H1 (cell line): ENCODE measurements at regions not wholly inside any gene's neighbourhood (a gene's known extent, or its start where the extent isn't known, plus 50 kb on each side); places are given as distances from the start of the nearest gene placed in this dataset.

Experiments used
- CTCF ChIA-PET: fragments of 300-600 bp; sonication (Branson Sonifier 250); formaldehyde crosslinking; loops from one replicate; lab custom pipeline; 2021; ENCODE audit not compliant: partially characterized antibody; lab: Charles Lee
- POLR2A ChIA-PET: fragments of 300-600 bp; sonication (Branson Sonifier 250); formaldehyde crosslinking; loops from one replicate; lab custom pipeline; 2021; ENCODE audit warnings: inconsistent platforms; ENCODE audit not compliant: partially characterized antibody; lab: Charles Lee
- DNase-seq, 2 experiments: peaks; one replicate each; pipeline versions ENCODE4 v3.0.0 to v3.0.0-alpha.2; 2010 to 2022; ENCODE audit warnings: low spot score in 2 of 2, low read depth in 1 of 2, mixed read lengths in 1 of 2
- FAIRE-seq: peaks from 2 replicates; lab custom pipeline; 2011; peaks lifted over from hg19 to GRCh38; lab: Jason Lieb, UNC
- H2AFZ ChIP-seq: 2 replicates; pipeline ENCODE4 v1.8.1; 2012; ENCODE audit warnings: low read length, inconsistent platforms
- H2AK5ac ChIP-seq: 2 replicates; pipeline ENCODE4 v1.6.1; 2013; ENCODE audit warnings: low read depth, low read length
- H2BK120ac ChIP-seq: replicated peaks from 2 replicates; pipeline ENCODE3; 2013; ENCODE audit warnings: low read depth, low read length, inconsistent platforms
- H2BK12ac ChIP-seq: 2 replicates; pipeline ENCODE4 v1.6.1; 2013; ENCODE audit warnings: low read depth, low read length
- H2BK15ac ChIP-seq: 2 replicates; pipeline ENCODE4 v1.6.1; 2013; ENCODE audit warnings: low read length
- H2BK20ac ChIP-seq: 2 replicates; pipeline ENCODE4 v1.6.1; 2013; ENCODE audit warnings: low read length
- H2BK5ac ChIP-seq: 2 replicates; pipeline ENCODE4 v1.6.1; 2013; ENCODE audit warnings: low read depth, low read length
- H3K14ac ChIP-seq: 2 replicates; pipeline ENCODE4 v1.6.1; 2013; ENCODE audit warnings: inconsistent platforms; ENCODE audit not compliant: insufficient read length
- H3K18ac ChIP-seq: 2 replicates; pipeline ENCODE4 v1.6.1; 2013; ENCODE audit warnings: low read length; ENCODE audit errors: extremely low read depth
- H3K23ac ChIP-seq: 2 replicates; pipeline ENCODE4 v1.6.1; 2013; ENCODE audit warnings: inconsistent platforms; ENCODE audit not compliant: insufficient read length
- H3K23me2 ChIP-seq: 2 replicates; pipeline ENCODE4 v1.6.1; 2013; ENCODE audit warnings: low read depth, low read length
- H3K27ac ChIP-seq: 2 replicates; pipeline ENCODE4 v1.6.1; 2011; ENCODE audit warnings: low read depth, low read length, inconsistent platforms
- H3K27me3 ChIP-seq, 4 experiments: replicated peaks in 1 of 4; 1 replicate in 1 of 4; 2 replicates in 3 of 4; pipeline versions ENCODE4 v1.6.1 to v1.8.1; 2011 to 2013; ENCODE audit warnings: low read length in 3 of 4, mild to moderate bottlenecking in 3 of 4, inconsistent platforms in 2 of 4, mixed read lengths in 2 of 4, moderate library complexity in 1 of 4; ENCODE audit not compliant: control insufficient read depth in 3 of 4, insufficient read depth in 3 of 4; ENCODE audit errors: extremely low read depth in 1 of 4
- H3K36me3 ChIP-seq, 4 experiments: 2 replicates each; pipeline versions ENCODE4 v1.6.1 to v1.8.1; 2011 to 2013; ENCODE audit warnings: mild to moderate bottlenecking in 4 of 4, low read length in 3 of 4, moderate library complexity in 2 of 4, control low read depth in 1 of 4, inconsistent platforms in 1 of 4; ENCODE audit not compliant: insufficient read depth in 4 of 4, control insufficient read depth in 2 of 4
- H3K4ac ChIP-seq: replicated peaks from 2 replicates; pipeline ENCODE3; 2013; ENCODE audit warnings: low read length, low read depth, mixed read lengths, inconsistent platforms; ENCODE audit not compliant: insufficient read length
- H3K4me1 ChIP-seq, 4 experiments: replicated peaks in 1 of 4; 1 replicate in 1 of 4; 2 replicates in 3 of 4; pipeline versions ENCODE4 v1.6.1 to v1.8.1; 2011 to 2013; ENCODE audit warnings: low read length in 3 of 4, inconsistent platforms in 2 of 4, mixed read lengths in 1 of 4; ENCODE audit not compliant: insufficient read depth in 4 of 4, control insufficient read depth in 3 of 4
- H3K4me2 ChIP-seq, 2 experiments: 2 replicates each; pipeline versions ENCODE4 v1.6.1 to v1.8.1; 2011 to 2013; ENCODE audit warnings: low read depth in 2 of 2, low read length in 2 of 2, control low read depth in 1 of 2, inconsistent platforms in 1 of 2, mild to moderate bottlenecking in 1 of 2; ENCODE audit not compliant: insufficient read depth in 1 of 2
- H3K4me3 ChIP-seq, 4 experiments: fragments of 200-600, 300-600 bp in 1 of 4; sonication (generic), shearing (Covaris generic), sonication (Bioruptor Twin) in 1 of 4; 2 replicates each; pipeline versions ENCODE4 v1.5.1 to v1.8.1; 2011 to 2016; ENCODE audit warnings: low read length in 4 of 4, low read depth in 3 of 4, control low read depth in 2 of 4, inconsistent platforms in 2 of 4, mild to moderate bottlenecking in 2 of 4, mixed read lengths in 1 of 4, moderate library complexity in 1 of 4; ENCODE audit not compliant: insufficient read depth in 2 of 4; ENCODE audit errors: extremely low read depth in 1 of 4
- H3K56ac ChIP-seq: replicated peaks from 2 replicates; pipeline ENCODE3; 2013; ENCODE audit warnings: low read depth, mild to moderate bottlenecking, mixed read lengths, low read length, inconsistent platforms; ENCODE audit not compliant: insufficient read length
- H3K79me1 ChIP-seq: 2 replicates; pipeline ENCODE4 v1.6.1; 2013; ENCODE audit warnings: low read depth, low read length, control low read depth
- H3K79me2 ChIP-seq, 2 experiments: 2 replicates each; pipeline versions ENCODE4 v1.6.1 to v1.8.1; 2012 to 2013; ENCODE audit warnings: low read length in 2 of 2, mild to moderate bottlenecking in 2 of 2, inconsistent platforms in 1 of 2; ENCODE audit not compliant: insufficient read depth in 2 of 2, control insufficient read depth in 1 of 2
- H3K9ac ChIP-seq, 4 experiments: replicated peaks in 1 of 4; 1 replicate in 1 of 4; 2 replicates in 3 of 4; pipeline versions ENCODE4 v1.6.1 to v1.8.1; 2011 to 2013; ENCODE audit warnings: low read depth in 3 of 4, low read length in 3 of 4, control low read depth in 2 of 4, mild to moderate bottlenecking in 2 of 4, moderate library complexity in 2 of 4, inconsistent platforms in 1 of 4; ENCODE audit errors: extremely low read depth in 1 of 4
- H3K9me3 ChIP-seq, 2 experiments: 2 replicates each; pipeline versions ENCODE4 v1.6.1 to v1.8.1; 2012 to 2013; ENCODE audit warnings: mild to moderate bottlenecking in 2 of 2, moderate library complexity in 2 of 2, control low read depth in 1 of 2, inconsistent platforms in 1 of 2, low read depth in 1 of 2, low read length in 1 of 2, mixed read lengths in 1 of 2; ENCODE audit not compliant: insufficient read depth in 2 of 2
- H4K20me1 ChIP-seq, 2 experiments: replicated peaks in 1 of 2; 2 replicates each; pipeline versions ENCODE3 to v1.8.1; 2011 to 2013; ENCODE audit warnings: inconsistent platforms in 2 of 2, low read length in 2 of 2, mild to moderate bottlenecking in 1 of 2; ENCODE audit not compliant: insufficient read depth in 2 of 2, control insufficient read depth in 1 of 2
- H4K5ac ChIP-seq: 2 replicates; pipeline ENCODE4 v1.6.1; 2013; ENCODE audit warnings: low read length, low read depth, mixed read lengths, inconsistent platforms; ENCODE audit not compliant: insufficient read length
- H4K8ac ChIP-seq: 2 replicates; pipeline ENCODE4 v1.8.0; 2013; ENCODE audit warnings: mild to moderate bottlenecking, moderate library complexity, low read length, inconsistent platforms; ENCODE audit not compliant: insufficient read depth; ENCODE audit errors: extremely low read depth
- H4K91ac ChIP-seq: replicated peaks from 2 replicates; pipeline ENCODE3; 2013; ENCODE audit warnings: low read length, mixed read lengths, inconsistent platforms; ENCODE audit not compliant: insufficient read length
- BCL11A ChIP-seq, 2 experiments: IDR thresholded peaks; one replicate each; pipeline ENCODE4 v1.6.1; 2011; ENCODE audit warnings: low read depth in 2 of 2, low read length in 2 of 2, mild to moderate bottlenecking in 2 of 2
- BRCA1 ChIP-seq: IDR thresholded peaks from 2 replicates; pipeline ENCODE4 v1.6.1; 2012; ENCODE audit warnings: low read depth, low read length, improper control_type of control experiment
- CBX8 ChIP-seq: fragments of 300-800, 300-1000 bp; sonication (generic); IDR thresholded peaks from 2 replicates; pipeline ENCODE4 v1.7.1; 2016; ENCODE audit warnings: low read depth, low read length, borderline replicate concordance
- CHD2 ChIP-seq: IDR thresholded peaks from 2 replicates; pipeline ENCODE4 v1.6.1; 2012; ENCODE audit warnings: low read length, improper control_type of control experiment
- CREB1 ChIP-seq: IDR thresholded peaks from 2 replicates; pipeline ENCODE4 v1.6.1; 2012; ENCODE audit warnings: inconsistent platforms
- EZH2 ChIP-seq: fragments of 200-600 bp; sonication (generic); IDR thresholded peaks from 2 replicates; pipeline ENCODE4 v1.7.1; 2012; ENCODE audit warnings: low read depth, mild to moderate bottlenecking, moderate library complexity, low read length, inconsistent platforms; ENCODE audit not compliant: severe bottlenecking
- GTF2F1 ChIP-seq: IDR thresholded peaks from 2 replicates; pipeline ENCODE4 v1.6.1; 2012; ENCODE audit warnings: low read depth, low read length, improper control_type of control experiment, borderline replicate concordance
- KDM1A ChIP-seq: fragments of 200-600, 300-600 bp; sonication (generic); IDR thresholded peaks from 2 replicates; pipeline ENCODE4 v1.7.1; 2016; ENCODE audit warnings: mild to moderate bottlenecking, low read length, borderline replicate concordance
- MAX ChIP-seq: IDR thresholded peaks from 2 replicates; pipeline ENCODE4 v1.6.1; 2012; ENCODE audit warnings: inconsistent platforms
- PHF8 ChIP-seq: fragments of 200-600 bp; sonication (generic); conservative IDR thresholded peaks from 2 replicates; pipeline ENCODE4 v1.7.1; 2012; ENCODE audit warnings: low read depth, mild to moderate bottlenecking, inconsistent platforms, low read length, moderate library complexity
- POLR2A ChIP-seq, 2 experiments: IDR thresholded peaks; 1 replicate in 1 of 2; 2 replicates in 1 of 2; pipeline ENCODE4 v1.6.1; 2011; ENCODE audit warnings: low read depth in 2 of 2, low read length in 2 of 2, mild to moderate bottlenecking in 2 of 2; ENCODE audit errors: control extremely low read depth in 1 of 2
- POLR2AphosphoS5 ChIP-seq: IDR thresholded peaks from 2 replicates; pipeline ENCODE4 v1.6.1; 2011; ENCODE audit warnings: low read depth, low read length
- SIN3A ChIP-seq, 2 experiments: IDR thresholded peaks in 1 of 2; conservative IDR thresholded peaks in 1 of 2; 2 replicates each; pipeline ENCODE4 v1.6.1; 2011 to 2012; ENCODE audit warnings: low read length in 2 of 2, improper control_type of control experiment in 1 of 2, low read depth in 1 of 2, mild to moderate bottlenecking in 1 of 2
- SIX5 ChIP-seq: IDR thresholded peaks from 2 replicates; pipeline ENCODE4 v1.6.1; 2011; ENCODE audit warnings: mild to moderate bottlenecking, low read depth, low read length
- TAF1 ChIP-seq: IDR thresholded peaks from 2 replicates; pipeline ENCODE4 v1.6.1; 2011; ENCODE audit warnings: mild to moderate bottlenecking, low read depth, low read length
- ZNF274 ChIP-seq: IDR thresholded peaks from 2 replicates; pipeline ENCODE4 v1.7.0; 2012; ENCODE audit warnings: low read length, borderline replicate concordance; ENCODE audit errors: extremely low read depth
- WGBS, 2 experiments: shearing (Covaris generic) in 1 of 2; methylation state at CpG; one replicate each; pipeline versions ENCODE4 v1.1.6 to v1.1.7; 2013 to 2015; ENCODE audit warnings: low lambda C conversion rate in 2 of 2, mixed read lengths in 2 of 2, inconsistent platforms in 1 of 2, low coverage in 1 of 2, missing lambda C conversion rate in 1 of 2; ENCODE audit not compliant: insufficient replicate concordance in 2 of 2, insufficient coverage in 1 of 2, insufficient read length in 1 of 2; ENCODE audit errors: extremely low coverage in 1 of 2, missing lambda C conversion rate in 1 of 2; 5-methylcytosine and 5-hydroxymethylcytosine counted together

GRCh38 chr4:182019148-182019652, 224.0 kb upstream of the TENM3 start:
- no peak overlapping the region for H3K4me3 ChIP-seq
- H3K9me3 ChIP-seq = no peaks in the 10 kb centered on the region
- no peak overlapping the region for H4K8ac ChIP-seq
- H3K4me1 ChIP-seq = no peaks in the 10 kb centered on the region; a peak in 1 of 7 replicates
- H3K36me3 ChIP-seq = no peaks in the 10 kb centered on the region
- H2BK12ac ChIP-seq = no peak overlapping the region
- FAIRE-seq = no peak
- H2AK5ac ChIP-seq = no peak overlapping the region
- H3K79me1 ChIP-seq = no peaks in the 10 kb centered on the region
- H4K91ac ChIP-seq = no peak overlapping the region
- H3K27ac ChIP-seq = no peak overlapping the region
- H2BK15ac ChIP-seq = no peak overlapping the region
- no peak overlapping the region for H2BK20ac ChIP-seq
- H3K23ac ChIP-seq = no peak overlapping the region
- no peak overlapping the region for H3K9ac ChIP-seq
- no peak overlapping the region for H3K56ac ChIP-seq
- DNase-seq = no peak
- H4K5ac ChIP-seq = no peak overlapping the region
- no peaks in the 10 kb centered on the region for H3K79me2 ChIP-seq
- H4K20me1 ChIP-seq = no peaks in the 10 kb centered on the region
- CTCF ChIA-PET = interaction anchor here (0.6 kb wide), 1 partner anchor 108 kb away, joined by 3 read pairs; no protein-coding TSS in a partner anchor
- no peak overlapping the region for H2BK120ac ChIP-seq
- no peaks in the 10 kb centered on the region for H3K27me3 ChIP-seq
- H3K18ac ChIP-seq = no peak overlapping the region
- H2AFZ ChIP-seq = 0 out of 2 replicates have a peak overlapping the region, but pooled peaks have one; percentile 26
- POLR2A ChIA-PET = no interaction called here
- H3K4ac ChIP-seq = no peak overlapping the region
- no peak overlapping the region for H3K14ac ChIP-seq
- H3K23me2 ChIP-seq = no peaks in the 10 kb centered on the region
- no peak overlapping the region for H2BK5ac ChIP-seq
- H3K4me2 ChIP-seq = no peak overlapping the region
- WGBS, 2 experiments = 72% methylated on average over 5 of the region's 5 CpGs; no CpG with 5 or more reads in 1 of the 2 experiments
- TF ChIP-seq MAX (no peak), SIX5 (no peak), BRCA1 (no peak), EZH2 (no peak), BCL11A (IDR thresholded peaks at IDR 0.05; ENCODE audit: low read depth in 2 of 2, low read length in 2 of 2) (no peak), CBX8 (no peak), CREB1 (no peak), GTF2F1 (no peak), POLR2A (IDR thresholded peaks at IDR 0.05; ENCODE audit: control extremely low read depth in 1 of 2, low read depth in 2 of 2, low read length in 2 of 2) (no peak), PHF8 (no peak), TAF1 (no peak), CHD2 (no peak), SIN3A (conservative IDR thresholded peaks at IDR 0.05 in 1 of 2, IDR thresholded peaks at IDR 0.05 in 1 of 2; ENCODE audit: low read depth in 1 of 2, low read length in 2 of 2) (no peak), POLR2AphosphoS5 (no peak), KDM1A (no peak), ZNF274 (no peak)
